SK-N-MC (cell line): ENCODE measurements at regions not wholly inside any gene's neighbourhood (a gene's known extent, or its start where the extent isn't known, plus 50 kb on each side); places are given as distances from the start of the nearest gene placed in this dataset.

Source experiments
- EZH2 ChIP-seq: fragments of 200-600 bp; sonication (generic); IDR thresholded peaks from one replicate; pipeline ENCODE4 v1.6.1; 2017; ENCODE audit warnings: antibody characterized with exemption
- FOXP2 ChIP-seq: optimal IDR thresholded peaks from 2 replicates; pipeline ENCODE3; 2011; ENCODE audit warnings: mild to moderate bottlenecking, moderate library complexity; ENCODE audit not compliant: insufficient read depth; ENCODE audit errors: extremely low read length, control extremely low read depth
- POLR2AphosphoS5 ChIP-seq: IDR thresholded peaks from 2 replicates; pipeline ENCODE4 v1.6.1; 2012; ENCODE audit warnings: mild to moderate bottlenecking, low read depth, low read length, borderline replicate concordance

GRCh38 chrX:96244955-96245354, 439.7 kb upstream of the DIAPH2 start:
- TF ChIP-seq EZH2 (no peak), POLR2AphosphoS5 (no peak), FOXP2 (no peak)
